Stimulated activated naive CD8-positive, alpha-beta T cell treated with anti-CD3 and anti-CD28 coated beads, Interleukin-15, Interleukin-2, amounts not matched to agents 100 U/mL and 50 U/mL, for 24 hours (primary cell): ENCODE measurements at regions not wholly inside any gene's neighbourhood (a gene's known extent, or its start where the extent isn't known, plus 50 kb on each side); places are given as distances from the start of the nearest gene placed in this dataset.
"Not testable (repeated sequence)": the region's sequence is repeated elsewhere in the genome, so short reads cannot be mapped to it uniquely, and the experiment has no call there.

Experiments used
- ATAC-seq: fragments of 150-1000 bp; cut with Tn5 transposase; one replicate; pipeline ENCODE4 v1.10.0; 2021
- DNase-seq: peaks from one replicate; pipeline ENCODE4 v3.0.0; 2021

DNA sequence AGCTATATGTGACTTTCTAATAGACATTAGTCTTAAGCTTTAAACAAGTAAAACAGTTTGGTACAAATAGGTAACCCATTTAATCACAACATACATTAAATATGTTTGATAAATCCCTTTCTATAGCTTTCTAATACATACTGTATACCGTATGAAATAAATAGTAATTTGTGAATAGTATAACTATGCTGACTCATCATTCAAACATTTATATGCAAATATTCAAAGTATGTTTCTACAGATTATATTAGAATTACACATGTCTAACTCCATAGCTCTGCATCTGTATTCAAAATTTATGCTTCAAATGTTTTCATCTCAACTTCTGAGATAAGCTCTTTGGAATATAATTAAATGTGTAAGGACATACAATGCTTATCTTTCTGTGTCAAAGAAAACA is 142.7 kb upstream of the ZNF804A start:
- DNase-seq (no peak), ATAC-seq (no peak)

DNA sequence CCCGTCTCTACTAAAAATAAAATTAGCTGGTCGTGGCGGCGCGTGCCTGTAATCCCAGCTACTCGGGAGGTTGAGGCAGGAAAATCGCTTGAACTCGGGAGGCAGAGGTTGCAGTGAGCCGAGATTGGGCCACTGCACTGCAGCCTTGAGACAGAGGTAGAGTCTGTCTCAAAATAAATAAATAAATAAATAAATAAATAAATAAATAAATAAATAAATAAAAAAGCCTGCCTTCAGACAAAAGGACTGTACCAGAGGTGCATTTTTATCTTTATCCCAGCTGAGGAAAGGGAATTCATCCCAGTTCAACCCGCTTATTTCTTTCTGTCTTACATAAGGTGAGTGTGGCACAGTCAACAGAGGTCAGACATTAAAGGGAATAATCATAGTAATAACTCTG is 141.6 kb upstream of the ZNF804A start:
- ATAC-seq: not testable (repeated sequence)

GRCh38 chr2:184463102-184463865 is 135.0 kb upstream of the ZNF804A start:
- ATAC-seq: no peak
- no peak for DNase-seq

More for the DNA sequence above, 141.6 kb upstream of the ZNF804A start:
- not testable (repeated sequence) for DNase-seq

- DNase-seq (no peak), ATAC-seq (no peak)
Measured at GRCh38 chr2:184463866-184464248, 134.5 kb upstream of the ZNF804A start.

DNA sequence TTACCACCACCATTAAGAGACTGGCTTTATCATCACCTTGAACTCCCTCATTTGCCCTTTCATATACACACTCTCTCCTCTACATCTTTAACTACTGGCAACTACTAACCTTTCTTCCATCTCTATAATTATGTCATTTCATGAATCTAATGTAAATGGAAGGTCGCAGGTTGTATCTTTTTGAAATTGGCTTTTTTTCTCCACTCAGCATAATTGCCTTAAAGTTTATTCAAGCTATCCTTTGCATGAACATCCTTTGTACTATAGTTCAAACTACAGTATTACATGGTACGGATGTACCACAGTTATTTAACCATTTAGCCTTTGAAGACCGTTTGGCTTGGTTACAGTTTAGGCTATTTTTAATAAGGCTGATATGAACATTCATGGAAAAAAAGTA is 129.5 kb upstream of the ZNF804A start:
- DNase-seq: no peak
- no peak for ATAC-seq

GRCh38 chr2:184472481-184472880 is 125.8 kb upstream of the ZNF804A start:
- DNase-seq: no peak

GRCh38 chr2:184481865-184482264 is 116.5 kb upstream of the ZNF804A start:
- ATAC-seq (no peak), DNase-seq (no peak)

More at GRCh38 chr2:184472481-184472880, 125.8 kb upstream of the ZNF804A start:
- ATAC-seq: no peak

GRCh38 chr2:184498936-184499335 is 99.4 kb upstream of the ZNF804A start:
- ATAC-seq (no peak), DNase-seq (no peak)

GRCh38 chr2:184504252-184504651 is 94.1 kb upstream of the ZNF804A start:
- DNase-seq (no peak), ATAC-seq (no peak)

- ATAC-seq (no peak), DNase-seq (no peak)
Measured at GRCh38 chr2:184507254-184507653, 91.1 kb upstream of the ZNF804A start.

- DNase-seq: no peak
- ATAC-seq: no peak
Measured at GRCh38 chr2:184517402-184517801, 80.9 kb upstream of the ZNF804A start.

DNA sequence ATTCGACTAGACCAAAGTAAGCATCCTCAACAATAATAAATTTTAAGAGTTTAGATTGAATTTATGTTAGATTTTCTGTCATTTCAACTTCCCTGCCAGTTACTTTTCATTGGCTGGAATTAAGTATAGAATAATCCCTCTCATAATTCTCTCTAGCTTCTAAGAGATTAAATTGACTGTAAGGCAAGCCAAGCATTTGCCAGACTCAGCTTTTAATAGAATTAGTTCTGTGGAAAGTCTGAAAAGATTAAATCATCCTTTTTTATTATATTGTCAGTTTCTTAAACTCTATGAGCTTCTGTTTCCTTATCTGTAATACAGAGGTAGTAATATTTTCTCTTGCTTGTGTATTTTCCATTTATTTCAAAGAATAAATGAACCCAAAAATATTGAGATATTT is 77.9 kb upstream of the ZNF804A start:
- no peak for DNase-seq

GRCh38 chr2:184523732-184524131 is 74.6 kb upstream of the ZNF804A start:
- ATAC-seq: no peak

More for the DNA sequence above, 77.9 kb upstream of the ZNF804A start:
- no peak for ATAC-seq

GRCh38 chr2:184524551-184525382 is 73.6 kb upstream of the ZNF804A start:
- no peak for DNase-seq
- no peak for ATAC-seq

More at GRCh38 chr2:184523732-184524131, 74.6 kb upstream of the ZNF804A start:
- no peak for DNase-seq

- no peak for ATAC-seq
- no peak for DNase-seq
Measured at GRCh38 chr2:184527058-184527457, 71.3 kb upstream of the ZNF804A start.

DNA sequence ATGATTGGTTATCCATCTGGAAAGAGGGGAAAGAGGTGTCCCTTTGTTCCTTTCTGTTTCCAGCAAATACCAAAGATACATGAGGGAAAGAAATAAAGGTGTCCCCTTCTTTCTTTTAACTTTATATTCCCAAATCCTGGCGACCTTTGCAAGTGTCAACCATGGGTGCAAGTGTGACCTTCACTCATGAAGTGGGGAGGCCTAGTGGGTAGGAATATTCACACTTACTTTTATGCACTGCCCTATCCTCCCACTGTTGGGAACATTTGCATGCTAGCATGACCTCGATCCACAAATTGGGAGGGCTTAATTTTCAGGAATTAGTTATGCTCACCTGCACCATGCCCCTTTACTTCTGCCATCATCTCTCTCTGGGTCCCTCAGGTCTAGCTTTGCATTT is 70.2 kb upstream of the ZNF804A start:
- ATAC-seq: no peak
- DNase-seq: no peak

GRCh38 chr2:184530239-184530638 is 68.1 kb upstream of the ZNF804A start:
- ATAC-seq: no peak
- DNase-seq: no peak

DNA sequence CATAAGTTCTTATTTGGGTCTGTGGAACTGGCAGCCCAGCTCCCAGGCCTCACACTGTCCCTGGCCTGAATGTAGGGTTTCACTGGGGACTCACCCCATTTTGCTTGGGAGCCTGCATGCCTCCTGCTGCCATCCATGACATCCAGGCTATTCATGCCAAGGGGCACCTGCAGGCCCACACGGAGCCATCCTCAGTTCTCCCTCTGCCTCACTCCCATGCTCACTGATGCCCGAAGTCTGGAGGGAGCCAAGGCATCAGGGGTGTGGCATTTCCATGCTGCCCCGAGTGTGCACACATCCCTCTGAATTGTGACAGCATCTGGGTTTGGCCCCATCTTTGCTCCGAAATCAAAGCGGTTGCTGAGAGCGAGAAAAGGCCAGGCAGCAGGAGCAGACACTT is 67.4 kb upstream of the ZNF804A start:
- DNase-seq (no peak), ATAC-seq (no peak)

DNA sequence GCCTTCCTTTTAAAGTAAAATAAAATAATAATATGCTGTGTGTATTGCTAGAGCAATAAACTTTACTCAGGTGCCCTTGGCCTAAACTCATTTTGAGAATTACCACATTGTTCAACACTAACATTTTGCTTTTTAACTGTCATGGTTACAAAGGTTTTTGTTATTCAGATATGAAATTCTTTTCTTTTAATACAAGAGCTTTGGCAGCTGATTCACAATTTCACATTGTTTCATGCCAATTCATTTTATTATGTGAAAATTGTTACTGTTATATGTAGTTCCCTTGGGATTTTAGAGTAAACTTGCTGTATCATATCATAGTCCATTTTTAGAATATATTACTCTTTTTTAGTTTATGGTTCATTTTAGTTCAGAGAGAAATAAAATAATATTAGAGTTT is 65.8 kb upstream of the ZNF804A start:
- no peak for DNase-seq
- no peak for ATAC-seq

DNA sequence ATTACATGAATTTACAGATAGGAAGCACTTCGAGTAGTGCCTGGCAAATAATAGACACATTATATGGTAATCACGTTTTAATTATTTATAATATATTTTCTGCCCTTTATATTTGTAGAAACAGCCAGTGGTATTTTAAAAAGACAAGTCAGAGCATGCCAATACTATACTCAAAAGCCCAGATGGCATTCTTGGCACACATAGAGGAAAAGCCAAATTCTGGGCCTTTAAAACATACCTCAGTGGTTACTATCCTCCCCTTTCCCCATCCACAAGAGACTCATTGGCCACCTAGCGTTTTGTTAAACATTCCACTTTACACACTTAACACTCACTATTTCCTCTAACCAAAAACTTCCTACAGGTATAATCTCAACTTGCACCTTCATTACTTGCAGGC is 63.3 kb upstream of the ZNF804A start:
- no peak for DNase-seq
- ATAC-seq: no peak

DNA sequence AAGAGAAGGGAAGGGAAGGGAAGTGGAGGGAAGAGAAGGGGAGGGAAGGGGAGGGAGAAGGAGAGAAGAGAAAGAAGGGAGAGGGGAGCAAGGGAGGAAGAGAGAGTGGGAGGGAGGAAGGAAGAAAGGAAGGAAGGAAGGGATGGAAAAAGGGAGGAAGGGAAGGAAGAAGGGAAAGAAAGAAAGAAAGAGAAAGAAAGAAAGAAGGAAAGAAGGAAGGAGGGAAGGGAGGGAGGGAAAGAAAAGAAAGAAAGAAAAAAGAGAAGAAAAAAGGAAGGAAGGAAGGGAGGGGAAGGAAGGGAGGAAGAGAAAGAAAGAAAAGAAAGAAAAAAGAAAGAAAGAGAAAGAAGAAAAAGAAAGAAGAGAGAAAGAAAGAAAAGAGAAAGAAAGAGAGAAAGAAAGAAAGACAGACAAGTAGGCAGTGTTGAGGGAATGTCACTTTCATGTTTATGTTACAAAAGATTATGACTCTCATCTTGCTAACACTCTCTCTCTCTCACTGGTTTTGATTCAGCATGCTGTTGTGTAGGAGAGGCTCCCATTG is 58.0 kb upstream of the ZNF804A start:
- no peak for DNase-seq
- no peak for ATAC-seq

DNA sequence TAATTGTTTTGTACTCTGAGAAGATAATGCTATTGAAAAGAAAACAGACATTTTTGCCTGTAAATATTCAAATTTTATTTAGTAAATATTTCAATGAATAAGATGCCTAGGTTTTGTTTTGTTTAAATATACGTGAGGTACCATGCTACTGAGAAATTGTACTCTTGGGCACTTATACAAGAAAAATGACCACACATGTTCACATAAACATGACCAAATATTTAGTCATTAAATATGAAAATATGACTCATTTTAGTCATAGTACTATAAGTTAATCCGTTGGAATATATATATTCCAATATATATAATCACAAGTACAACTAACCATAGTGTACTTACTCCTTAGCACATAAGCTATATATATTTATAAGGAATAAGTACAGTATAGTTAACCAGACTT is 56.7 kb upstream of the ZNF804A start:
- no peak for DNase-seq
- ATAC-seq: no peak

DNA sequence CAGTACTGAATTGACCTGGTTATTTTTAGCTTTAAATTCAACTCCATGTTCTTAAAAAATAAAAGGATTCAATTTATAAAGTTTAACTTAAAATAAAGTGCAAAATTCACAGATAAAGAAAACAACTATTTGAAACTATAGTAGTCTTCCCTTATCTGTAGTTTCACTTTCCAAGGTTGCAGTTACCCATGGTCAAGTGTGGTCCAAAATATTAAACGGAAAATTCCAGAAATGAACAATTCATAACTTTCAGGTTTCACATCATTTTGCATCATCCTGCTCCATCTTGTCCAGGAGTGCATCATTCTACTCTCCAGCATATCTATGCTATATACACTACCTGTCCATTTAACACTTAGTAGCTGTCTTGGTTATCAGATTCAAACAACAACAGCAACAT is 54.5 kb upstream of the ZNF804A start:
- no peak for ATAC-seq
- DNase-seq: no peak
